ENCODE measurements at regions not wholly inside any gene's neighbourhood (a gene's known extent, or its start where the extent isn't known, plus 50 kb on each side); places are given as distances from the start of the nearest gene placed in this dataset.

DNA sequence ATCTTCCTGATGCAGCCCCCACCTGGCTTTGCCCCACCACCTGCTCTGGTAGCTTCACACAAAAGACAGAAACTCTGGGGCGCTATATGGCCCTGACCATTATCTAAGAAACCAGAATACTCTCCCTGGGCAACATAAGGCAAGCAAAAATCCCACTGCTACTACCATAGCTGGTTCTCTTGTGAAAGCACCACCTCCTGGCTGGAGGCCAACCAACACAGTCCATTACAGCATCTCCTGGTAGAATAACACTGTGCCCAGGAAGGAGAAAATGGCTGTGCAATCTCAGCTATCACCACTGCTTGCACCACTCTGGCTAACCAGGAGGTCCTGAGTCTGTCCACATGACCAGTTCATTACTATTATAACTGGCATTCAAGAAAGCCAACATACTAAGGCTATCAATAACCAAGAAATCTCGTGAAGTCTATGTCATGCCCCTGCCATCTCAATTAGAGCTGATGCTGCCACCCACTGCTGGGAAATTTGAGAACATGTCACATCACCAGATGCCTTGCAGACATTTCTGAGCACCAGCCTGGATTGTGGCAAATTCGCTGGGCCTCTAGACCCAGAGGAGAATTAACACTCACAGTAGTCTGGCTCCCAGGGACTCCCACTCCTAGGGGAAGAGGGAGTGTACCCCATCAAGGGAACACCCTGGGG is 1114.8 kb downstream of the ROBO2 start:
- peak; percentile 11 for DNase-seq

DNA sequence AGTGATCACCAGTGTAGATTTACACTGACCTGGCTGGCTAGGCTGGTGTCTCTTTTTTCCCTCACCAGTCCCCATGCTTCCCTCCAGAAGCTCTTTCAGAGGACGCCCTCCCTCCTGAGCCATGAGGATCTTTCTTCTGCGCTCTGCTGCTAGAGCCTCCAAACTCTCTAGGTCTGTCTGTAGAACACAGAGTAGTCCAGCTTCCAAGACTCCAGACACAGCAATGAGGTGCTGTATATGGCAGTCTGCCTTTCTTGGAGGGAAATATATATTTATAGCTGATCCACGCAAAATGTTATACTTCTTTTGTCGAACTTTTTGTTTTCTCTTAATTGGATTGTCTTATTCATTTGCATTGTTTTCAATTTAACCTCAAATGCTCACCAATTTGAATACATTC is 1121.8 kb downstream of the ROBO2 start:
- no peak for DNase-seq

DNA sequence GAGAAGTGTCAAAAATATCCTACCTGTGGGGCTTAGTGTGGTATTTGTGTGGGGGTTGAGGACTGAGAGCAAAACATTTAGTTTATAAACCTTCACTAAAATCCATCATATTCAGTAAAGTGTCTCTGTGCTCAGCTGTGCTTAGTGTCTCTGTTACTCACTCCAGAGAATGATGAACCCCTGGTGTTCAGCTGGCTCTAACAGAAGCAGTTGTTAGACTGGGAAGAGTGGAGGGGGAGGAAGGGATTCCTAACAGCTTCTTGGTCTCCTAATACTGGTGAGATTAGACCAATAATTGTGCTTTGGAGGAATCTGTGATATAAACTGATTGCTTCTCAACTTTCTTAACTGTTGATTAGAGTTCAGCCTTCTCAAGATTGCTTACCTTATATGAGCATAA is 1123.5 kb downstream of the ROBO2 start:
- DNase-seq = no peak

DNA sequence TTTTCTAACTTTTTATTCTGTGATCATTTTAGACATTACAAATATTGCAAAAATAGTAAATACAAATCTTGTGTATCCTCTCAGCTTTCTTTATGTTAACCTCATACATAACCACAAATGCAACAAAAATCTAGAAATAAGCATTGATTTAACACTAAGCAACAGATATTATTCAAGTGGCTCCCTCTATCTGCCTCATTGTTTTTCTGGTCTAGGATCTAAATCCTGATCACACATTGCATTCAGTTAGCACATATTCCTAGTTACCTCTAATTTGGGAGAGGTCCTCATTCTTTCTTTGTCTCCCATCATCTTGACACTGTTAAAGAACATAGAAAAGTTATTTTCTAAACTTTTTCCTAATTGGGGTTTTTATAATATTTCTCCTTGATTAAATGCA is 1126.0 kb downstream of the ROBO2 start:
- DNase-seq = peak; percentile 5

DNA sequence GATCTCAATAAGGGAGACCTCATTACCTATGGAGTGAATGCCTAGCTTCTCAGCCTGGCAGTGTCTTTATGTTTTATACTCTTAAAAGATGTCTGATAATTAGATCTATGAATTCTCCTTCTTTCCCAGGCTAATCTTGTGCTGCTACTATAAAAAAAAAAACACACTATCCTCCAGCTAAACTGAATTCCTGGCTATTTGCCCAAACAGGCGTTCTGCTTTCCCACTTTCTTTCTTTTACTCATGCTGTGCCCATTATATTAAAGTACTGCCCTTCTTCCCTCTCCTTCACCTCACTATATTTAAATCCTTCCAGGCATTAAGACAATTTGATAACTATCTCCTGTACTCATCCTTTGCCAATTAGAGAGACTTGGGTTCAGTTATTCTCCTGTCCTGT is 1134.9 kb downstream of the ROBO2 start:
- no peak for DNase-seq

DNA sequence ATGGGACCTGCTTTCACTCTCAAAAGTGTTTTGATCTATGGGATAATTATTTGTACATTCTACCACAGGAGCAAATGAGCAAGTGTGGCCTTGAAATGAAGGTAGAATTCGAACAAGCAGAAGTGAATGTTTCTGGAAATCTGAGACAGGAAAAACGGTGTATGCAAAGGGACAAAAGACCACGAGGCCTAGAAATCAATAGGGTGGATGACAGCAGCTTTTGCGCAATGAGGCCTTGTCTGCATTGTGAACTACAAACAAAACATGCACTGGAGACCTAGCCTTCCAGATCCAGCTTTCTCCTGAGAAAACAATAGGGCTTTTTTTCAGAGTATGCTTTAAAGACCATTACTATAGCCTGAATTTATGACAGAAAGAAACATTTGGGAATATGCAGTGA is 1137.0 kb downstream of the ROBO2 start:
- no peak for DNase-seq

DNA sequence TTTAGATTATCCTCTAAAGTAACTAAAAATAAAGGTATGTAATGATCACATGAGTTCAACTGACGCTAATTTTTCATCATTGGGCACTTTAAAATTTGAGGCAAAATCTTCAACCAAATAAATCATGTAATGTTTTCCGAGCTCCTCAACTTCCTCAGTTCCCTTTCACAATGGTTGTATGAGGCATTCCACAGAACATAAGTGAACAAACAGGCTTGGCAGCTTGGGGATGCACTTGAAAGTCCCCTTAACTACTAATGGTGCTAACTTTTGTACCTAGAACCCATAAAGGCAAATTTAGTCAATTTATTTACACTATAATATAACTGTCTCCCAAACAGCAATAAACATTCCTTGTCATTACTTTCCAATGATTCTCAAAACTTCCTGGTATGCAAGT is 1137.9 kb downstream of the ROBO2 start:
- no peak for DNase-seq

DNA sequence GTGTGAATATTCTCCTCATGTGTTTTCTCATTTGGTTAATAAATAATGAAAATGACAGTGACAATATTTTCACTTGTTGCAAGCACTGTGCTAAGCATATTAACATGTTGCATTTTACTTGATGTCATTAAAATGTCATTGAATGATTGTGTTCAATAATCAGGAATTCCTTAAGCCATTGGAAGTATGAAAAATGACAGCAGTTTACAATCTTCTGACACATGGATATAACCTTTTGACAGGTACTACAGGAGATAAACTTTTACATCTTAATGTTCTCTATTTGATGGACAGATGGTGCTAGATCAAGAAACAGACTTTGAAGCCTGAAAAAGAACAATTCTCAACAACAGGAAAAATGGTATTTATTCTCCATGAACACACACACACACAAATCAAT is 1138.3 kb downstream of the ROBO2 start:
- DNase-seq = no peak

DNA sequence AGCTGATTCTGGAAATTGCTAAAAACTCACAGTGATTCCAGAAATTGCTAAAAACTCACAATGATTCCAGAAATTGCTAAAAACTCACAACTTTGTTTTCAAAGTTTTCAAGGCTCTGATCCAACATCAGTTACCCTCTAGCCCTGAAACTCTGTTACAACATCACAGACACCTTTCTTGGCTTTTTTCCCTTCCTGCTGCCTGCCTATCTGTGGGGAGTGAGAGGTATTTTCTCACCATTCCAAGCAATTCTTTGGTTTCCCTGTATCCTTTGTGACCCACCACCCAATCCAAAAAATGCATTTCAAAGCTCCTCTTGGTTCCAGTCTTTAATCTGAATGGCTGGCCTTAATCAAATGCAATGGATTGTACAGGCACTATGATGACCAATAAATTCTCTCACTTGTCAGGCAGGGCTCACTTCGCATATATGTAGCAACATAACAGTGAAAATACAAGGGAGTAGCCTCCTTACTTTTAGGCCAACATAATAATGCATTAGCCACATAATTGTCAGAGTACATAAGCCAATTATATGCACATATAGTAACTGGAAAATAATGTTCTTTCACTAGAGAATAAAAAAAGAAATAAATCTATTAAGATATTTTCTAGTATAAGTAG is 1139.0 kb downstream of the ROBO2 start:
- DNase-seq = no peak

DNA sequence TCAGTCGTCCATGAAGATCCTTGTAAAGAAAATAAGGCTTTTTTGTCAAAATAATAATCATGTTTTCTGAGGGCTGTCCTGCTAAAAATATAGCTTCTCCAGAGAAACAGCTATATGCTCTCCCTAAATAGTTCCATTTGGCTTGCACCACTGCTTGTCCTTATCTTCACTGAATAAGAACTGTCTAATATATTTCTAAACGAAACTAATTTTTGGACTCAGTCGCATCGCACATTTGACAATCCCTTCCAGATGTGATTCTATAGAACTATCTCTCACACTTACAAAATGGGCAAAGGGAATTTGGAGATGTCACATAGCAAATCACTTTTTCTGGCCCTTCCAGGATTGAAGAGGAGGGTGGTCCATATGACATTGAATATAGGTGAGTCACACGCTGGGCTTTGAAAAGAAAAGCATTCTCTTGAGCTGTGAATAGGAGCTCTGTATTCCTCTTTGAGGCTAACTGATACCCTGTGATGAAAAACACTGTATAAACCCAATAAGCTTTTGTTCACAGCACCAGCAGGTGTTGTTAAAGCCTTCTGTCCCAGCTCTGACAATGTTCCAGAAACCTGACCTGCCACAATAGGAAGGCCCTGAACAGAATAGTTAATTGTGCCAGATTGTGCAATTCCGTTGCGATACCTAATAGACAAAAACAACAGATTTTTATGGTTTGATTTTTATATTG is 1144.2 kb downstream of the ROBO2 start:
- DNase-seq = no peak

DNA sequence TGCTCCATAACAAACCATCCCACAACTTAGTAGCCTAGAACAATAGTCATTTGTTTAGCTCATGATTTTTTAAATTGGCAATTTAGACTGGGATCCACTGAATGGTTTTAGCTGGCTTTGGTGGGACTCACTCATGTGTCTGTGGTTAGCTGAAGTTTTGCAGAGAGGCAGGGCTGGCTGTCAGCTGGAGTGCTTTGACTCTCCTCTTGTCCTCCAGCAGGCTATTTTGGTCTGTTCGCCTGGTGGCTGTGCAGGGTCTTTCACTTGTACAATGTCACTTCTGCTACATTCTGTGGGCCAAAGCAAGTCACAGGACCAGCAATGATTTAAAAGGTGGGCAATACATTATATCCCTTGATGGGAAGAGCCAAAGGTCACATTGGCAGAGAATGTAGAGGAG is 1146.5 kb downstream of the ROBO2 start:
- DNase-seq = no peak

DNA sequence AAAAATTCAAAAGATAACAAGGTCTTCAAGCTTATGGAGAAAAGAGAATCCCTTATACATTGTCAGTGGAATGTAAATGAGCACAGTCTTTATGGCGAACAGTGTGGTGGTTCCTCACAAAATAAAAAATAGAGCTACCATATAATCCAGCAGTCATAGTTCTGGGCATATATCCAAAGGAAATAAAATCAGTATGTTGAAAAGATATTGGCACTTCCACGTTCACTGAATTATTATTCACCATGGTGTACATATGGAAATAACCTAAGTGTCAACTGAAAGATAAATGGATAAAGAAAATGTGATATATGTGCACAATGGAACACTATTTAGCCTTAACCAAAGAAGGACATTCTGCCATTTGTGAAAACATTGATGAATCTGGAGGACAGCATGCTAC is 1161.2 kb downstream of the ROBO2 start:
- DNase-seq = peak; percentile 59

DNA sequence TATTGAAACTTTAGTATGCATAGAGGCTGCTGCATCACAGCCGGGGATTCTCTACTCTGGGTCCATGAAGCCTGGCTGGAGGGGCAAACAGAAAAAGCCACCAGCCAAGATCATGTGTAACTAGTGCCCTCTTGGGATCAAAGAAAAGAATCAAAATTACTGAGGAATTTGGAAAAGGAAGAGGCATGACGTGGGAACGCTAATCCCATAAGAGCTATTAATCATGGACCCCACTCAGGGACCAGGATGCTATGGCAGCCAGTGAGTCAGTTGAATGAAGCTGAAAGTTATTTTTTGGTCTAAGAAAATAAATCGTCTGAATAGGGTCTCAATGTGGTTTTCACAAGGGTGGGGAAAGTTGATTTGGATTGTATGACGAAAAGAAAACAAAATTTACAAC is 1165.1 kb downstream of the ROBO2 start:
- DNase-seq = peak; percentile 97

DNA sequence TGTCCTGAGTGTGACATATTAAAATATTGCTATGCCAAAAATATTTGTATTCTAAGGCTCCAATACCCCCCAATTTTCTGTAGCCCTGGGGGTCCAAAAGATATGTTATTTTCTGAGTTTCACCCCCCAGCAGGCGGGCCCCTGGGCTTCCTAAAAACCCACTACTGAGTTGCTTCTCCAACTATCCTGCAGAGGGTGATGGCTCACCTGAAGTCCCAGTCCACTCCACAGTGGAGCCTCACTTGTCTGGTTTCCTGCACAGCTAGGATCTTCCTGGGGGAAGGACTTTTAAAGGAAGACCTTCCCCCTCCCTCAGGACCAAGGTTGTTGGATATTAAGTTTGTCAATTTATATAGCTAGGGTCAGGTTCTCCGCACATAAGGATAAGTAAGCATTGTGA is 1181.4 kb downstream of the ROBO2 start:
- DNase-seq = no peak

DNA sequence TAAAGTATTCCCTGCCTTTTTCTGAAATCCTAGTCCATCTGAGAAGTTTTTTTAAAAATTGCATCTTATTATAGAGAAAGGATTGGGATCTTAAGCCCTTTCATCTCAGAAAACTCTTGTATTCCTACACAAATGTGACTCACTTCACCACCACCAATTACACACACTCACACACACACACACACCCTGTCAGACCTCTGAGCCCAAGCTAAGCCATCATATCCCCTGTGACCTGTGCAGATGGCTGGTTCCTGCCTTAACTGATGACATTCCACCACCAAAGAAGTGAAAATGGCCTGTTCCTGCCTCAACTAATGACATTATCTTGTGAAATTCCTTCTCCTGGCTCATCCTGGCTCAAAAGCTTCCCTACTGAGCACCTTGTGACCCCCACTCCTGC is 1181.9 kb downstream of the ROBO2 start:
- no peak for DNase-seq

DNA sequence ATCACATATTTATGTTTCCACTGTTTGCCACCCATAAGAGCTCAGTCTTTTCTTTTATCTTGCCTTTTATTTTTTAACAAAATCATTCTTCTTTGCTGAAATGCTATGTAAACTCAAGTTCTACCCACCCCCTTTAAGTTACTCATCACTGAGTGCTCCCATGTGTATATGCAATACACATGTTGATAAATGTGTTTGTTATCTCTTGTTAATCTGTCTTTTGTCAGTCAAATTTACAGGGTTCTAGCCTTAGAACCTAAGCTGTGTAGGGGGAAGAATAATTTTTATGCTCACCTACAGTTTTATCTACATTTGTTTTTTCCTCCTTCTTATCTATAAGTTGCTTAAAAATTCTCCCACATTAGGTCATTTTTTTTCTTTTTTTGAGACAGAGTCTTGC is 1195.9 kb downstream of the ROBO2 start:
- peak; percentile 13 for DNase-seq

DNA sequence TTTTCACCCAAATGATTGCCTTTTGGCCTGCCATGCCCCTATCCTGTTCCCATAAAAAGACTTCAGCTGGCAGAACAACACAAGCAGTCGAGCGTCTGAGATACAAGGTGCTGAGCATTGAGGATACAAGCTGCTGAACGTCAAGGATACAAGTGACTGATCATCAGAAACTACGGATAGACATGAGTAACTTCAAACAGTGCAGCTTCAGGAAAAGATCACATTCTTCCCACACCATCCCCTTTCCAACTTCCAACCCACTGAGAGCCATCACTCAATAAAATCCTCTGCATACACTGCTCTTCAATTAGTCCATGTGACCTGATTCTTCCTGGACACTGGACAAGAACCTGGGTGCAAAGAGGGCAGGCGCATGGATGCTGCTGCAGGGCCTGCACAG is 1198.9 kb downstream of the ROBO2 start:
- DNase-seq = no peak

DNA sequence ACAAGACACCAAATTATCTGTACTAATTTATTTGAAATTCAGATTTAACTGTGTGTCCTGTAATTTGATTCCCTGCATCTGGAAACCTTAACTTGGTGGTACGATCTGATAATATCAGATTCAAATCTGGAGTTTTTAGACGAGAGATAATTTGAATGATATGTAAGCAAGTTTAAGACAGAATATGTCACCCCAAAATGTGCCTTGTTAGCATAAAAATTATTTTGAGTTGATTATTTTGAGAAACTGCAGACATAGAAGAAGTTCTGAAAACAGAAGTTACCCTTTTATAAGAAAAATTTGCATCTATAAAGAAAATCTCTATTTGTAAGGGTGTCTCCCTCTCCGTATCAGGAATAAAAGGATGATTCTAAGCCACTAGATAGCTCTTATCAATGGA is 1202.8 kb downstream of the ROBO2 start:
- DNase-seq = no peak

DNA sequence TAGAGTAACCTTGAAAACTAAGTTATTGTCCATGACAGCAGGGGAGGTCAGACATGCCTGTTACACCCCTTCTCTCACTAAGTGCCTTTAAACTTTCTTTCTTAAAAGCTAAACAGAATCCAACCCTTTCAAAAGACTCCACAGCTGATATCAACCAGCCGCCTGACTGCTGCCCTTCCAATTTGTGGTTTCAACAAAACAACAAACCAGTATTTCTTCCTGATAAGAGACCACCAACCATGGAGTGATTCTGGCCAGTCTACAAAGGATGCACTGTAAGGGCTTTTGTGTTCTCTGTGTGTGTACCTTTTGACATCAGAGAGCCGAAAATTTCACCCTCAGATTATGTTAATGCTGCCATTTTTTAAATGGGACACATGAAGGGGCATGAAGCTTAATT is 1204.2 kb downstream of the ROBO2 start:
- no peak for DNase-seq

DNA sequence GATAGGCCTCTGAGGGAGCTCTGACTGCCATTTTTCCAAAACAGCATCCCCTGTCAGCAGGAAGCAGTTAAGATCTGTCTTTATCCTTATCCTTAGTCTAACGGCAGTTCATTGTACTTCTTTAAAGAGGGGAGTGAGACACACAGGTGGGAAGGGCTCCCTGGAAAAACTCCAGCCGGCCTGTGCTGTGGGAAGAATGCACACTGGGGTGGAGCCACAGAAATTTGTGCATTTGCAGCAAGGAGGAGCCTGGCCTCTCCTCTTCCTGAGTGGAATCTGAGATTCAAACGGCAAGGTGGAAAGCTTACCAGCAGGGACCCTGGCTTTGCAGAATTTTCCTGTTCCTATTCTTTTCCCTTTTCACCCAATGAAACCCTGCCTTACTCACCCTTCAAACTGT is 1209.4 kb downstream of the ROBO2 start:
- DNase-seq = no peak

DNA sequence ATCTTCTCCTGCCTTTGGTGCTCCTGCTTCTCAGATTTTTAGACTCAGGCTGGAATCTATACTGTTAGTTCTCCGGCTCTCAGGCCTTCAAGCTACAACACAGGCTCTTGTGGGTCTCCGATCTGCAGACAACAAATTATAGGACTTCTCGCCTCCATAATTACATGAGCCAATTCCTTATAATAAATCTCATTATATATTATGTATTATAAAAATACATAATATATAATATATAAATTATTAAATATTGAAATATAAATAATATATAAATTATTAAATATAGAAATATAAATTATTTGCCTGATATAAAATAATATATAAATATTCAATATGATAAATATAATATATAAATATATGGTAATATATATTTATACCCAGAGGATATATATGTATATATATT is 1214.0 kb downstream of the ROBO2 start:
- DNase-seq = no peak

DNA sequence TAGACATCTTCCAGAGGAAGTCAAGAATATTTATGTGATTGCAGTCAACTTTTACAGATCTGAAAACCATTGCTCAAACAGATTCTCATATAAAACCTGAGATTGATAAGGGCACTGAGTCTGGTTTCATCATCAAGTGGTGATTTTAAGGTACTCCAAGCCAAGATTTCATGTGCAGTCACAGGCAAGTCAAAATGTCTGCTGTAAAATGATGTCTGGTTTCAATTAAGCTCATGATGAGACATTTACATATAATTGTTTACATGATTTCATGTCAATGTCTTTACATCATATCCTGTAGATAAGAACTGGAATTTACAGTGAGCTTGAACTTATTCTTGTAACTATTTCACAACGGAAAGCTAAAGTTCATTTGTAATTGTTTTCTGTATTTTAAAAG is 1215.5 kb downstream of the ROBO2 start:
- DNase-seq = peak; percentile 85

DNA sequence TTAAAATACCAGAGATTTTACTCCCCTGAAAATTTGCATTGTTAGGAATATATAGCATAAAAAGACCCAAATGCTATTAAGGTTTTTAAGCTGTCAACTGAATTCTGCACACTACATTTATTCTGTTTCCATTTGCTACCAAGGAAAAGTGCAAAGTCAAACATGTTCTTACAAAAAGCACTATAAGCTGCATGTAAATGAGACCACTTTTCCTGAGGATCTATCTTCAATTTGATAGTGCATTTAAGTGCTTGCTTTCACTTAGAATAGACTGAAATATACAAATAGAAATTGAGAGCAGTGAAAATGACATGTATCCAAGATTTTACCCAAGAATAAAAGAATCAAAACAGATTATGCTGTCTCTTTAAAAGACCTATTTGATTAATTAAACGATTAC is 1216.2 kb downstream of the ROBO2 start:
- DNase-seq = no peak

DNA sequence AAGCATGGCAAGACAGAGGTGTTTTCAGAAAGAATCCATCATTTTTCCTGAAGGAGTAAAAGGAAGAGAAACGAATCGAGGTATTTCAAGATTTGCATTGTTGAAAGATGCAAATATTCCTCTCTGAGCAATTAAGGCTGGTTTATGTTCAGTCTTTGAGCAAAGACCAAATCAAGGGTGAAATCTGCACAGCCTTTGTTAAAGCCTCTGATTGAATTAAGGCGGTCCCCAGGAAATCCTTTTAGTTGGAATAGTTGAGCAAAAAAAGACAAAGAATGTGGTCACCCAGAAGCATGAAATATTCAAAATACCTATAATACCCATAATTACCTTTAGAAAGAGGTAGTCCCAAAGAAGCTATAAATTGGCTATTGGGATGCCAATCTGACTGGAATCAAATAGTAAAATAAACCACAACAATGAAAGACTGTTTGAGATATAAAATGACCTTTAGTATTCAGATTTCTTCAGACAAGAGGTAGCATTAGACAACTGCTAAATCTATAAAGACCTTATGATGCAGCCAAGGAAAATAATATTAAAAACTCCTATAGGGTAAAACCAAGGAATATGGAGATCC is 1218.1 kb downstream of the ROBO2 start:
- DNase-seq = no peak
